Retinal pigment epithelial cell (primary cell): ENCODE measurements at regions not wholly inside any gene's neighbourhood (a gene's known extent, or its start where the extent isn't known, plus 50 kb on each side); places are given as distances from the start of the nearest gene placed in this dataset.

ENCODE experiments used
- DNase-seq: peaks from one replicate; pipeline ENCODE4 v3.0.0-alpha.2; 2010; ENCODE audit warnings: low read depth
- H3K4me3 ChIP-seq: 2 replicates; pipeline ENCODE4 v1.5.1; 2011; ENCODE audit warnings: mild to moderate bottlenecking, low read length, control low read depth, moderate library complexity
- TF ChIP-seq, protein P1 (sequence below): conservative IDR thresholded peaks from 2 replicates; pipeline ENCODE4 v1.5.1; 2011; ENCODE audit warnings: low read depth, low read length, control low read depth, inconsistent platforms

DNA sequence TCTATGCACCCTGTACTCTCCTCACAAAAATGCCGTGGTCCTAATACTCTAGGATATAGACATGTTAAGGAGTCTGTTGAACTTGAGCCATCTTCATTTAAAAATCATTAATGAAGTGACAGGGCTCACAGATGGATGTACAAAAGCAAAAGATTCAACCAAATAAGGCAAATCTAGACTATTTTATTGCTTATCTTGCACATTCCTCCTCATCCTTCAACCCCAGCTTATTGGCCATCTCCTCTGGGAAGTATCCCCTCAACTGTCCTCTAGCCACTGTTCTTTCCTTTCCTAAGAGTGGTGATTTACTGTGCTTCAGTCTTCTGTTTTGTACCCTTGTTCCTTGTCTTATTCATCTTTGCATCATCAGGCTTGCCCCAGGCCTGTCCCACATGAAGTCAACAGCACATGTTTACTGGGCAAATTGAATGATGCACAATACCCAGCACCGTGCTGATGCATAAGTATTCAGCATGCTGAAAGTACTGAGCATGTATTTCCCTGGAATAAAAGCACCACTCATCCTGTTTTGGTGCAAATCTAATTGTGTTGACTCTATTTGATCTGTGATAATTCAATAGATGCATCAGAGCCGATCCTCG is 287.3 kb upstream of the CLNK start:
- no peak for DNase-seq
- no peak overlapping the region for H3K4me3 ChIP-seq
- TF ChIP-seq, protein P1, sequence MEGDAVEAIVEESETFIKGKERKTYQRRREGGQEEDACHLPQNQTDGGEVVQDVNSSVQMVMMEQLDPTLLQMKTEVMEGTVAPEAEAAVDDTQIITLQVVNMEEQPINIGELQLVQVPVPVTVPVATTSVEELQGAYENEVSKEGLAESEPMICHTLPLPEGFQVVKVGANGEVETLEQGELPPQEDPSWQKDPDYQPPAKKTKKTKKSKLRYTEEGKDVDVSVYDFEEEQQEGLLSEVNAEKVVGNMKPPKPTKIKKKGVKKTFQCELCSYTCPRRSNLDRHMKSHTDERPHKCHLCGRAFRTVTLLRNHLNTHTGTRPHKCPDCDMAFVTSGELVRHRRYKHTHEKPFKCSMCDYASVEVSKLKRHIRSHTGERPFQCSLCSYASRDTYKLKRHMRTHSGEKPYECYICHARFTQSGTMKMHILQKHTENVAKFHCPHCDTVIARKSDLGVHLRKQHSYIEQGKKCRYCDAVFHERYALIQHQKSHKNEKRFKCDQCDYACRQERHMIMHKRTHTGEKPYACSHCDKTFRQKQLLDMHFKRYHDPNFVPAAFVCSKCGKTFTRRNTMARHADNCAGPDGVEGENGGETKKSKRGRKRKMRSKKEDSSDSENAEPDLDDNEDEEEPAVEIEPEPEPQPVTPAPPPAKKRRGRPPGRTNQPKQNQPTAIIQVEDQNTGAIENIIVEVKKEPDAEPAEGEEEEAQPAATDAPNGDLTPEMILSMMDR: no peak

- H3K4me3 ChIP-seq: no peak overlapping the region
- no peak for DNase-seq
- TF ChIP-seq, protein P1: no peak
These were observed 280.6 kb upstream of the CLNK start for GRCh38 chr4:10965196-10965595.

DNA sequence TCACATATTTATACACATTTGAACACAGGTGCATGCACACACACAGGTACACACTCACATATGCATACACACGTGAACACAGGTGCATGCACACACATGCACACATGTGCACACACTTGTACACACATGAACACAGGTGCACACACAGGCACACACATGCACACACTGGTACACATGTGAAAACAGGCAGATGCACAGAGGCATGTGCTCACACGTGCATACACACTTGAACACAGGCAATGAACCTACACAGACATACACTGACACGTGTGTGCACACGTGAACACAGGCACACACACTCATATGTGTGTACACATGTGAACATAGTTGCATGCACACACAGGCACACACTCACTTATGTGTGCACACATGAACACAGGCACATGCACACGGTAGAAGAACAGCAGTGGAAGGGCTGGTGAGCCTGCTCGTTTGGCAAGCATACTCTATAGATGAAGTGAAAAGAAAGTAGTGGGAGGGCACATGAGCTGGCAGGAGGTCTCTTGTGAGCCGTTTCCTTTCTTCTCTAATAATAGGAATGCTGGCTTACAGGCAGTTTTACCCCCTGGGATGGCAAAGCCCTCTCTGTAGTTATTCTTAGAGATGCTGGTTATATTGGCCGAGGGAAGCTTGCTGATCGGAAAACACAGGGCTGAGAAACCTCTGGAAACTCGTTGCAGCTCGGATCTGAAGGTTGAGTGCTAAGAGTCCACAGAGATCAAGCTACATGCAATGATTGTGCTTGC is 279.6 kb upstream of the CLNK start:
- no peak overlapping the region for H3K4me3 ChIP-seq
- DNase-seq: no peak
- TF ChIP-seq, protein P1: no peak

- TF ChIP-seq, protein P1: no peak
- DNase-seq: no peak
- H3K4me3 ChIP-seq: no peak overlapping the region
These were observed 278.7 kb upstream of the CLNK start for GRCh38 chr4:10963241-10963640.

- DNase-seq: no peak
- TF ChIP-seq, protein P1: no peak
- H3K4me3 ChIP-seq: no peak overlapping the region
These were observed 277.7 kb upstream of the CLNK start for GRCh38 chr4:10962246-10962645.

GRCh38 chr4:10960389-10960788 is 275.8 kb upstream of the CLNK start:
- no peak for DNase-seq
- H3K4me3 ChIP-seq: no peak overlapping the region
- TF ChIP-seq, protein P1: no peak

DNA sequence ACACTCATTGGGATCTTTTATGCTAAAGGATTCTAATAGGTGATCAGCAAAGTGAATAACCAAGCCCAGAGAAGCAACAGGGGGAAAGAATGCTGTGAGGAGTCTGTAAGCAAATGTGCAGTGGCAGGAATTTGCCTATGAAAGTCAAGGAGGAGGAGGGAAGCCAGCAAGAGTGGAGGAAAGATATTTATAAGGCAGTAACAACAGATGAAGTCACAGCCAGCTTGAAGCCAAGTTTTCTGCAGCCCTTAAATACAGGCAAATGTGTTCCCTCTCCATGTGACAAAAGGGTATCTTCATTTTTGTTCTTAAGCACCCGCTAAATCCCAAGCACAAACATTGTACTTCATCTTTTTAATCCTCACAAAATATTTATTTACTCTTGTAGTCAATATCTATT is 275.0 kb upstream of the CLNK start:
- TF ChIP-seq, protein P1: no peak
- DNase-seq: no peak
- H3K4me3 ChIP-seq: no peak overlapping the region
